Activated CD8-positive, alpha-beta T cell treated with anti-CD3 and anti-CD28 coated beads, Interleukin-2, amount 10 ng/mL, durations not matched to agents 7 days and 5 days (primary cell): ENCODE measurements at regions not wholly inside any gene's neighbourhood (a gene's known extent, or its start where the extent isn't known, plus 50 kb on each side); places are given as distances from the start of the nearest gene placed in this dataset.
"Not testable (repeated sequence)": the region's sequence is repeated elsewhere in the genome, so short reads cannot be mapped to it uniquely, and the experiment has no call there.

Experiments
- ATAC-seq: fragments of 150-1000 bp; cut with Tn5 transposase; one replicate; pipeline ENCODE4 v1.10.0; 2021; ENCODE audit warnings: moderate library complexity
- CTCF ChIA-PET: fragments of 350-600 bp; sonication (Branson Sonifier 250); formaldehyde crosslinking; loops from one replicate; lab custom pipeline; 2021; ENCODE audit warnings: antibody characterized with exemption; lab: Charles Lee
- POLR2A ChIA-PET: fragments of 350-600 bp; sonication (Branson Sonifier 250); formaldehyde crosslinking; loops from one replicate; lab custom pipeline; 2021; ENCODE audit warnings: antibody characterized with exemption; lab: Charles Lee
- DNase-seq: peaks from one replicate; pipeline ENCODE4 v3.0.0-alpha.2; 2020
- H3K27ac Mint-ChIP-seq: one replicate; pipeline ENCODE4 v1.8.0; 2021; ENCODE audit warnings: mild to moderate bottlenecking, mixed read lengths
- H3K27me3 Mint-ChIP-seq: one replicate; pipeline ENCODE4 v1.8.0; 2021; ENCODE audit warnings: low read depth, mixed read lengths
- H3K36me3 Mint-ChIP-seq: one replicate; pipeline ENCODE4 v1.8.0; 2021; ENCODE audit warnings: low read depth, mixed read lengths
- H3K4me1 Mint-ChIP-seq: one replicate; pipeline ENCODE4 v1.8.0; 2021; ENCODE audit warnings: low read depth, mixed read lengths
- H3K4me3 Mint-ChIP-seq: one replicate; pipeline ENCODE4 v1.8.0; 2021; ENCODE audit warnings: mild to moderate bottlenecking, mixed read lengths
- H3K9me3 Mint-ChIP-seq: one replicate; pipeline ENCODE4 v1.8.0; 2022; ENCODE audit warnings: mixed read lengths; ENCODE audit not compliant: insufficient read depth

- ChIA-PET POLR2A (no interaction called here), CTCF (no interaction called here)
- Mint-ChIP-seq H3K4me3 (no peak overlapping the region), H3K9me3 (no peaks in the 10 kb centered on the region), H3K36me3 (no peaks in the 10 kb centered on the region), H3K4me1 (no peaks in the 10 kb centered on the region), H3K27me3 (peaks cover 4% of the 10 kb centered on the region), H3K27ac (no peak overlapping the region)
- ATAC-seq = no peak
- no peak for DNase-seq
Measured at GRCh38 chr11:44467413-44467812, 98.0 kb upstream of the CD82 start.

GRCh38 chr11:44467931-44468330 lies 97.5 kb upstream of the CD82 start:
- no peak for ATAC-seq
- ChIA-PET POLR2A (no interaction called here), CTCF (no interaction called here)
- no peak overlapping the region for H3K27ac Mint-ChIP-seq
- no peak overlapping the region for H3K4me3 Mint-ChIP-seq
- no peaks in the 10 kb centered on the region for H3K9me3 Mint-ChIP-seq
- no peaks in the 10 kb centered on the region for H3K36me3 Mint-ChIP-seq
- DNase-seq = no peak
- no peaks in the 10 kb centered on the region for H3K4me1 Mint-ChIP-seq
- H3K27me3 Mint-ChIP-seq = peaks cover 4% of the 10 kb centered on the region

GRCh38 chr11:44468345-44468988 lies 97.0 kb upstream of the CD82 start:
- POLR2A ChIA-PET = no interaction called here
- Mint-ChIP-seq H3K27ac (no peak overlapping the region), H3K4me1 (no peaks in the 10 kb centered on the region), H3K9me3 (no peaks in the 10 kb centered on the region), H3K36me3 (no peaks in the 10 kb centered on the region), H3K4me3 (no peak overlapping the region), H3K27me3 (peaks cover 4% of the 10 kb centered on the region)
- no peak for ATAC-seq
- no peak for DNase-seq
- CTCF ChIA-PET = no interaction called here

- H3K36me3 Mint-ChIP-seq = no peaks in the 10 kb centered on the region
- no peaks in the 10 kb centered on the region for H3K4me1 Mint-ChIP-seq
- H3K27ac Mint-ChIP-seq = no peak overlapping the region
- peaks cover 4% of the 10 kb centered on the region for H3K27me3 Mint-ChIP-seq
- CTCF ChIA-PET = no interaction called here
- POLR2A ChIA-PET = no interaction called here
- no peaks in the 10 kb centered on the region for H3K9me3 Mint-ChIP-seq
- ATAC-seq = no peak
- H3K4me3 Mint-ChIP-seq = no peak overlapping the region
- no peak for DNase-seq
Measured at GRCh38 chr11:44469412-44469811, 96.1 kb upstream of the CD82 start.

- H3K9me3 Mint-ChIP-seq = no peaks in the 10 kb centered on the region
- H3K4me3 Mint-ChIP-seq = no peak overlapping the region
- peaks cover 11% of the 10 kb centered on the region for H3K27me3 Mint-ChIP-seq
- no peaks in the 10 kb centered on the region for H3K4me1 Mint-ChIP-seq
- DNase-seq = no peak
- no peak overlapping the region for H3K27ac Mint-ChIP-seq
- ChIA-PET POLR2A (no interaction called here), CTCF (no interaction called here)
- H3K36me3 Mint-ChIP-seq = no peaks in the 10 kb centered on the region
- ATAC-seq = no peak
Measured at GRCh38 chr11:44470854-44471253, 94.6 kb upstream of the CD82 start.

GRCh38 chr11:44471603-44472002 lies 93.9 kb upstream of the CD82 start:
- Mint-ChIP-seq H3K9me3 (no peaks in the 10 kb centered on the region), H3K4me1 (no peaks in the 10 kb centered on the region), H3K27ac (no peak overlapping the region), H3K36me3 (no peaks in the 10 kb centered on the region), H3K27me3 (peaks cover 18% of the 10 kb centered on the region), H3K4me3 (no peak overlapping the region)
- ChIA-PET POLR2A (no interaction called here), CTCF (no interaction called here)
- no peak for DNase-seq
- ATAC-seq = no peak

- no peak overlapping the region for H3K4me3 Mint-ChIP-seq
- ATAC-seq (no peak), DNase-seq (no peak)
- H3K27ac Mint-ChIP-seq = no peak overlapping the region
- H3K4me1 Mint-ChIP-seq = no peaks in the 10 kb centered on the region
- H3K9me3 Mint-ChIP-seq = no peaks in the 10 kb centered on the region
- no peaks in the 10 kb centered on the region for H3K36me3 Mint-ChIP-seq
- peaks cover 22% of the 10 kb centered on the region for H3K27me3 Mint-ChIP-seq
- POLR2A ChIA-PET = interaction anchor here (0.7 kb wide), 1 partner anchor 139 kb away, joined by 3 read pairs; no protein-coding TSS in a partner anchor
- CTCF ChIA-PET = no interaction called here
Measured at GRCh38 chr11:44472916-44473315, 92.5 kb upstream of the CD82 start.

GRCh38 chr11:44474702-44475101 lies 90.8 kb upstream of the CD82 start:
- ChIA-PET POLR2A (no interaction called here), CTCF (no interaction called here)
- no peaks in the 10 kb centered on the region for H3K9me3 Mint-ChIP-seq
- DNase-seq (no peak), ATAC-seq (no peak)
- no peak overlapping the region for H3K27ac Mint-ChIP-seq
- no peak overlapping the region for H3K4me3 Mint-ChIP-seq
- no peaks in the 10 kb centered on the region for H3K36me3 Mint-ChIP-seq
- peaks cover 21% of the 10 kb centered on the region for H3K27me3 Mint-ChIP-seq
- no peaks in the 10 kb centered on the region for H3K4me1 Mint-ChIP-seq

- ChIA-PET POLR2A (no interaction called here), CTCF (no interaction called here)
- Mint-ChIP-seq H3K36me3 (no peaks in the 10 kb centered on the region), H3K9me3 (no peaks in the 10 kb centered on the region), H3K27ac (no peak overlapping the region), H3K4me3 (no peak overlapping the region), H3K27me3 (peaks cover 18% of the 10 kb centered on the region), H3K4me1 (no peaks in the 10 kb centered on the region)
- DNase-seq (no peak), ATAC-seq (no peak)
Measured at GRCh38 chr11:44475114-44475686, 90.3 kb upstream of the CD82 start.

GRCh38 chr11:44482338-44482737 lies 83.1 kb upstream of the CD82 start:
- CTCF ChIA-PET, H3K9me3 Mint-ChIP-seq, H3K4me1 Mint-ChIP-seq, H3K4me3 Mint-ChIP-seq, H3K36me3 Mint-ChIP-seq, H3K27ac Mint-ChIP-seq, H3K27me3 Mint-ChIP-seq, POLR2A ChIA-PET, DNase-seq, ATAC-seq: not testable (repeated sequence)

GRCh38 chr11:44483919-44484610 lies 81.4 kb upstream of the CD82 start:
- no peaks in the 10 kb centered on the region for H3K27me3 Mint-ChIP-seq

GRCh38 chr11:44488165-44488965 lies 77.1 kb upstream of the CD82 start:
- no peak overlapping the region for H3K27ac Mint-ChIP-seq
- peaks cover 7% of the 10 kb centered on the region for H3K27me3 Mint-ChIP-seq
- no peak for DNase-seq
- no peak overlapping the region for H3K4me3 Mint-ChIP-seq
- H3K9me3 Mint-ChIP-seq = no peaks in the 10 kb centered on the region
- ChIA-PET CTCF (interaction anchor here (0.7 kb wide), 1 partner anchor 35 kb away, joined by 3 read pairs; no protein-coding TSS in a partner anchor), POLR2A (no interaction called here)
- no peak for ATAC-seq
- H3K36me3 Mint-ChIP-seq = no peaks in the 10 kb centered on the region
- H3K4me1 Mint-ChIP-seq = no peaks in the 10 kb centered on the region

More at GRCh38 chr11:44483919-44484610, 81.4 kb upstream of the CD82 start:
- ATAC-seq (no peak), DNase-seq (no peak)
- Mint-ChIP-seq H3K36me3 (no peaks in the 10 kb centered on the region), H3K4me3 (no peak overlapping the region), H3K4me1 (no peaks in the 10 kb centered on the region), H3K27ac (no peak overlapping the region), H3K9me3 (no peaks in the 10 kb centered on the region)
- ChIA-PET POLR2A (no interaction called here), CTCF (interaction anchor here (0.6 to 1.0 kb wide), 2 partner anchors 198 to 374 kb away, joined by 3 to 5 read pairs; no protein-coding TSS in a partner anchor)
